GM18870 (cell line): ENCODE measurements at regions not wholly inside any gene's neighbourhood (a gene's known extent, or its start where the extent isn't known, plus 50 kb on each side); places are given as distances from the start of the nearest gene placed in this dataset.

Experiments used
- ATAC-seq: cut with Tn5 transposase; IDR thresholded peaks from one replicate; pipeline ENCODE4 v1.9.1; 2021; ENCODE audit warnings: moderate library complexity; ENCODE audit not compliant: unreplicated experiment

- ATAC-seq: no peak
Measured at GRCh38 chr11:116420030-116420429, 352.8 kb downstream of the BUD13 start.

- ATAC-seq: no peak
Measured at GRCh38 chr11:116418388-116419041, 354.3 kb downstream of the BUD13 start.

DNA sequence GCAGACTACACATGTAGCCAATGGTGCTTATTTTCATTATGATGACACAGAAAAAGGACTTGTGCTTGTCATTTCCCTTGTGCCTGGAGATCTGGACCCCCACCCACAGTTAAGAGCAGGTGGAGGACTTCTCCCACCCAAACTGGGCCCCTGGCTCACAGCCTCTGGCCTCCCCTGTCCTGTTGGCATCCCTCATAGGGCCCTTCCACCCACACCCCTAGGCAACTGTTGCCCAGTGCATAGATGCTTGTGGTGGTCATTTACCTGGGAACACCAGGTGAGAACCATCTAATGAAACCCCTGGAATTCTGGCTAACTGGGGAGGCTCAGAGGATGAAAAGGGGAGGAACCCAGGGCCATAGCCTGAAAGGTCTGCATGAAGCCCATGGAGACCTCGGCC, 355.9 kb downstream of the BUD13 start:
- no peak for ATAC-seq

DNA sequence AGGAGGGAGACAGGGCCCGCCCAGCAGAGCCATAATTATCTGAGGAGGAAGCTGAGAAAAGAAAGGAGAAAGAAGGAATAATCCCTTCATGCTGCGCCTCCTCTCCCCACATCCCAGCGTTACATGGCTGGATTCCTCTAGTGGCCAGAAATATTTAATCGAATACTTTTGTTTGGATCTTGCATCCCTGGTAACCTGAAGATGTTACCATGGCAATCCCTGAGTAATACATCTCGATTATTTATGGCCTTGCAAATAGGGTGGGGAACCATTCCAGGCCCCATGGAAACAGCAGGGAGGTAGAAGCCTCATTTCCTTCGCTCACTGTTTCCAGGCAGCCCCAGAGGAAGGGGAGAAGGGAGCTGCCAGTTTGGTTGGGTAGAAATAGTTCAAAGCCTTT, 357.7 kb downstream of the BUD13 start:
- no peak for ATAC-seq

DNA sequence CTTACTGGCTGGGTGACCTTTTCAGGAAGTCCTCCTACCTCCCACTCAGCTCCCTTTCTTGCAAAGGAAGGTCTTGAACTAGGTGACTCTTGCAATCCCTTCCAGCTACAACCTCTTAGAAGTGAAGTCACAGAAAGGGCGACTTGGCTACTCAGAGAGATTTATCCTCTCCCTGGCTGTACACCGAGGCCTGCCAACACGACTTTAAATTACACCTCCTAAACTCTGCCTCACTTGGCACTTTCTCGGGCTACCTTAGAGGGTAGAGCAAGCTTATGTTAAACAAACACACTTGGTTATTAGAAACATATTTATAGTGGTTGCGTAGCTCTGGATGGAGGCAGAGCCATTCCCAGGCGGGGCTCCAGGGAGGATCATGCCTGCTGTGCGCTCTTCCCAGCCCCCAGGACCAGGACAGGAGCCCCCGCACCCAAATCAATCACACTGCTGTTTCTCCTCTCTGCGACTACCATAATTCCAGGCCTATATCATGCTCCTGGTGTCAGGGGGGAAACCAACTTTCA, 358.4 kb downstream of the BUD13 start:
- no peak for ATAC-seq

- no peak for ATAC-seq
Measured at GRCh38 chr11:116413301-116414242, 359.2 kb downstream of the BUD13 start.

DNA sequence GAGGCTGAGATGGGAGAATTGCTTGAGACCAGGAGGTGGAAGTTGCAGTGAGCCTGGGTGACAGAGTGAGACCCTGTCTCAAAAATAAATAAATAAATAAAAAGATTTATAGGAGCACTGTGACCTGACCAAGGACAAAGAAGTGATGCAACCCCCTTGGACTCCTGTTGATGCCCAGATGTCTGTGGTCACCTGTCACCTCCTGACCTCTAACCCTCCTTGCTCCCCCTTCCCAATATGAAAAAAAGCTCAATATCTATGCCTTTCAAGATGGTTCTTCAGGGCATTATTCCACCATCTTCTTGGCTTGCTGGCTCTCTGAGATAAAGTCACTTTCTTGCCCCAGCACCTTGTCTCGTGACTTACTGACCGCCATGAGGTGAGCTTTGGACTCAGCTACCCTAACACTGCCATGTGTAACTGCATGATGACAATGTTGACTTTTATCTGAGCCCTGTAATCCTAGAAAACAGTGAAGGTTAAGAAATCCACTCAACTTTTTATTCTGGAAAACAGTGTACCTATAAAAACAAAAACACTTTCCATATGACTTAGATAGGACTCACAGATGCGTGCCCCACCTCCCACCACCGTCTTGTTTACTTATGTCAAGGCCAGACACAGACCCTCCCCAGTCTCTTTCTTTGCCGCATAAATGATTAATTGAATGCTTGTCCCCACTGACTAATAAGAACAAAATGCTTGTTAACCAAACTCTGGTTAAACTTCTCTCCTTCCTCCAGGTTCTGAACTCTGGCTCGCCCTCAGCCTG, 360.5 kb downstream of the BUD13 start:
- ATAC-seq: no peak

DNA sequence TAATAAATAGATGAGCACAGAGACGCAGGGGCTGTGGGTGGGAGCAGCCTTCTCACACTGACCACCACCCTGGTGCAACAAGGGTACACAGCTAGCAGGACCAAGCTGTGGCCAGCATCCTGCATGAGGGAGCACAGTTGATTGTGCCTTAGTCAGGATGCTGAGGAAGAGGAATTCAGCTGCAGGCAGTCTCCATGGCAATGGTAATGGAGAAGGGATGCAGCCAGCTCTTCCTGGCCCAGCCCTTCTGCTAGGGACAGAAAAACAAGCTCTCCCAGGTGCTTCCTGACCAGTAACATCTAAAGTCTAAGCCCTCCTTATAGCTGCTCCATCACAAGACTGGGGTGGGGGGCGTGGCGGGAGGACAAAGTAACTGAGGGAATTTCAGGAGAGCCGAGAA, 363.5 kb downstream of the BUD13 start:
- no peak for ATAC-seq

DNA sequence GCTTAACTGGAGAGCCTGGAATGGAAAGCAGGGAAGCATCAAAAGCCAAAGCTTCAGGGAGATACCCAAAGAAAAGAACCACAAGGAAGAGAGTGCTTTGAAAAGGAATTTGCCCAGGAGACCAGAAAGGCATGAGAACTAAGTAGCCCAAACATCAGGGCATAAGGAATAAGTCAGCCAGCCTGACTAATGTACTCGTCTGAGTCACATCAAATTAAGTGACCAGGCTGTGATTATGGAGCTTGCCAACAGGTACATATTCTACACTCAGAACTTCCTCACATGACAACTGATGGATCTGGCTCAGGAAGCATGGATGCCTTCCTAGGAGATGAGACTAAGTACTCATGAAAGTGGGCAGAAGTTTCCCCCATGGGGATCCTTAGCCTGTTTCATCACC, 366.7 kb downstream of the BUD13 start:
- no peak for ATAC-seq

DNA sequence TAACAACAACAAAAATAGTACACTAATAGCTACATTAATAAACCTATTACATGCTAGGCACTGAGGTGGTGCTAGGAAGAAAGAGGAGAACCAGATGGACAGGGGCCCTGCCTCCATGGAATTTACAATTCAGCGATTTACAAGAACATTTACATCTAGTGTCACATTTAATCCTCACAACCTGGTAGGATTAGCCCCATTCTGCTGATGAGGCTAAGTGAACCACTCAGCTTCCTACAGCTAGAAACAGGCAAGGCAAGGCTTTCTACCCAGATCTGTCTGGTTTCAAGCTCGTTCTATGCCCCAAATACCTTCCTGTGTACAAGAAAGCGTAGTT, 368.4 kb downstream of the BUD13 start:
- no peak for ATAC-seq

DNA sequence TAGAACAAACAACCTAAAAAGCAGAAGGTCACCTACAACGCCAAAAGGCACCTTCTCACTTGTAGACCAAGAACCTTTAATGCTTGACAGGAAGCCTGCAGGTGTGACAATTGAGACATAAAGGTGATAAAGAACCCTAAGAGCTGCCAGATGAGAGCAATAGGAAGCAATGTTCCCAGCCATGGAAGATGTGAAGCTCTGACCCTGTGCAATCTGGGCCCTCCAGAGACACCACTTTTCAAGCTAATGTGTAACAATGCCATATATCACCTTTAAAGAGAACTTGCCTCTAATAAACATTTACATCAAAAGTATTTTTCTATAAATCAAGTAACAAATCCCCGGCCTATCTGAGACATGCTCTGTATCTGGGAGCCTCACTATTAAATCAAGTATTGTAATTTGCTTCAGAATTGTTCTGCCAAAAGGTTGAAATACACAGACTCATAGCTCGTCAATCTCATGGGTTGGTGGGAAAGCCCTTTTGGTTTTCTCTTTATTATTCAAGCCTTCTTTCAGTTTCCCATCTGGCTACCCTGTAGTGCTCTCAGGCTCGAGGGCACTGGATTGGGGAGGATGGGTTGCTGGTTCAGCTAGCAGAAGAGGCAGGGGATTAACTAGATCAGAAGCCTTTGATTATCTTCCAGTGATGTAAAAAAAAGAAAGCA, 368.9 kb downstream of the BUD13 start:
- ATAC-seq: no peak

DNA sequence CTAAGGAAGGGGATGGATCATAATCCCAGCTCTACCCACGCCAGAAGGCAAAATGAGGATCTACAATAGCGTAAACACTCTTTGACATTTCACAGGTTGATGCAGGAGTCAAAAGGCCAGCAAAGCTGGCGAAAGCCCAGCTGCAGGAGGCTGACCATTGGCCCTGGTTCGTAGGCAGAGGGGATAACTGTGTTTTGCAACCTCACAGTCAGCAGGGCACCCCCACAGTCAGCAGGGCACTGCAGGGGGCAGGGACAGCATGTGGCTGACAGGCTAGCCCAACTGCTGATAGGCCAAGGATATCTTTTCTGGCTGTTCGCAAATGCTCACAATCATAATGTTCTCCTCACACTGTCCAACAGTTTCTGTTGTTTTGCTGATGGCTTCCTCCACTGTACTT, 372.7 kb downstream of the BUD13 start:
- ATAC-seq: no peak

GRCh38 chr11:116397602-116398084, 375.1 kb downstream of the BUD13 start:
- no peak for ATAC-seq

- no peak for ATAC-seq
Measured at GRCh38 chr11:116396331-116396730, 376.5 kb downstream of the BUD13 start.

GRCh38 chr11:116394022-116394421, 378.8 kb downstream of the BUD13 start:
- no peak for ATAC-seq

DNA sequence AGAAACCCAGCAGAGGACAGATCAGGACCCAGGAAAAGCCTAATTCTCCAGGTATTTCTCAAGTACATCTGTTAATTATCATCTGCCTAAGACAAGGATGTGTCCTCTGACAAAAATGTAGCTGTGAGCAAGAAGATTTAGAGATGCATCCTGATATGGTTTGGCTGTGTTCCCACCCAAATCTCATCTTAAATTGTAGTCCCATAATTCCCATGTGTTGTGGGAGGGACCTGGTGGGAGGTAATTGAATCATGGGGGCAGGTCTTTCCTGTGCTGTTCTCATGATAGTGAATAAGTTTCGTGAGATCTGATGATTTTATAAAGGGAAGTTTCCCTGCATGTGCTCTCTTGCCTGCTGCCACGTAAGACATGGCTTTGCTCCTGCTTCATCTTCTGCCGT, 381.8 kb downstream of the BUD13 start:
- ATAC-seq: no peak

GRCh38 chr11:116388146-116388545, 384.6 kb downstream of the BUD13 start:
- no peak for ATAC-seq

DNA sequence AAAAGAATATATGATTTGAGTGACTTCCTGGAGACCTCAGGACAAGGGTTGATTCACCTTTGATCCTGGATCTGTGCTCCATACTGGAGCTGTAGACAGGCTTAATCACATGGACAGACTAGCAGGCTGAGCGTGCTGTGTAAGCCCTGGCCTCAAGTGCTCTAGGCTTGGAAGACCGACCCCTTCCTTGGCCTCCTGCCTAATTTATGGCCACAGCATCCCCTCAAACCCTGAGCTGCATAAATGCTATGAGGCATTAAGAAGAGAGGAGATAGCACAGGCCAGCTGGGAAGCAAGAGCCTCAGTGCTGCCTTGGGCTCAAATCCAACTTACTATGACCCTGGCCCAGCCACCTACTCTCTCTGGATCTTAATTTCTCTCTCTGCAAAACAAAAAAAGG, 385.1 kb downstream of the BUD13 start:
- no peak for ATAC-seq

DNA sequence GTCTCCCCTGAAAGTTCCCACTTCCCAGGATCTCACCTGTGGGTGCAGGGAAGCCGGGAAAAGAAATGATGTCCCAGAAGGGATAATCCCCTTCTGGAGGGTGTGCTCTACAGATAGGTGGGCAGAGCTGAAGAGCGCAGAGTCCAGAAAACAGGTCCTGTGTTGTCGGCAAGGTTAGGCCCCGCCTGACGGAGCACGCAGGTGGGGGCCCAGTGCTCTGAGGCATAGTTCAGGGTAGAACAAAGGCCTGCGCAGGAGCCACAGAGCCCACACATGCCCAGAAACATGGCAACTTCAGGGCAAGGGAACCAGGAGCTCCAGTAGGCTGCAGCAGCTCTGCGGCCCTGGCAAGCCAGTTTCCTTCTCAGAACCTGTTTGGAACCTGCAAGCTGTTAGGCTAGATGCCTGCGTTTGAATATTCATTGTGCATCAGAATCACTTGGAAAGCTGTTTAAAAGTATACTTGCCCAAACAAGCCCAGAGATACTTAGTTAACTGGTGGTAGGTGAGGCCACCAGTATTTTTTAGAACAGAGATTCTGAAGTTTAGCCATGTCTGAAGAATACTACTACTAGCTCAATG, 386.6 kb downstream of the BUD13 start:
- no peak for ATAC-seq

DNA sequence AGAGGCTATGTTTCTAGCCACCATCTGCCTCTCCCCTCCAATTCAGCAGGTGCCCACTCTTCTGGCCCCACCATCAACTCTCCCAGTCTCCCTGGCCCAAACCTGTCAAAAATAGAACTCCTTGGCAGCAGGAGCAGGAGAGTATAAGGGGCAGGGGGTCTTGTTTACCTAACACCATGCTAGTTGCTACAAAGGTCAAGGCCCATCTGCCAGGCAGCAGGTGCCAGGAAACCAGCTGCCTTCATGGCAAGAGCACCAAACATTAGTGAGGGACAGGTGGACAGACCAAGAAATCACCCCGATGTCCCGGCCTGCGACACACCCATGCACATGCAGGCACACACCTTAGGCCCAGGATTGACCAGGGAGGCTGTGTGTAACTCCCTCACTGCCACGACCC, 387.9 kb downstream of the BUD13 start:
- ATAC-seq: no peak
